Neural cell (in vitro differentiated cells): ENCODE measurements at regions not wholly inside any gene's neighbourhood (a gene's known extent, or its start where the extent isn't known, plus 50 kb on each side); places are given as distances from the start of the nearest gene placed in this dataset.

Source experiments
- H2AFZ ChIP-seq: fragments of 200-600, 300-800 bp; sonication (generic), shearing (Covaris generic); 2 replicates; pipeline ENCODE4 v1.6.0; 2014; ENCODE audit warnings: low read depth, mild to moderate bottlenecking, antibody characterized with exemption, low read length, moderate library complexity
- H3F3A ChIP-seq: fragments of 200-600 bp; shearing (Covaris generic); 2 replicates; pipeline ENCODE4 v1.6.1; 2016; ENCODE audit warnings: mild to moderate bottlenecking, moderate library complexity, mixed read lengths, antibody characterized with exemption, low read length; ENCODE audit not compliant: insufficient read depth, poor library complexity, severe bottlenecking
- H3K27ac ChIP-seq: fragments of 200-600, 300-800 bp; sonication (generic), shearing (Covaris generic); 2 replicates; pipeline ENCODE4 v1.5.1; 2014; ENCODE audit warnings: mild to moderate bottlenecking, low read length, moderate library complexity
- H3K27me3 ChIP-seq: fragments of 300-800, 200-600 bp; sonication (generic), shearing (Covaris generic); 2 replicates; pipeline ENCODE4 v1.6.0; 2014; ENCODE audit warnings: mild to moderate bottlenecking, low read depth, low read length, moderate library complexity; ENCODE audit not compliant: insufficient read depth
- H3K36me3 ChIP-seq: fragments of 300-800, 200-600 bp; sonication (generic), shearing (Covaris generic); 2 replicates; pipeline ENCODE4 v1.5.1; 2014; ENCODE audit warnings: mild to moderate bottlenecking, antibody characterized with exemption, low read length, moderate library complexity; ENCODE audit not compliant: insufficient read depth
- H3K4me2 ChIP-seq: fragments of 300-800, 200-600 bp; sonication (generic), shearing (Covaris generic); 2 replicates; pipeline ENCODE4 v1.6.0; 2014; ENCODE audit warnings: mild to moderate bottlenecking, low read length
- H3K4me3 ChIP-seq: fragments of 300-800, 200-600 bp; sonication (generic), shearing (Covaris generic); 2 replicates; pipeline ENCODE4 v1.5.1; 2014; ENCODE audit warnings: mild to moderate bottlenecking, low read length, moderate library complexity
- H3K79me2 ChIP-seq: fragments of 200-600 bp; shearing (Covaris generic); replicated peaks from 2 replicates; pipeline ENCODE4 v1.6.0; 2014; ENCODE audit warnings: mild to moderate bottlenecking, low read length, moderate library complexity; ENCODE audit not compliant: insufficient read depth
- H3K9ac ChIP-seq: fragments of 300-800, 200-600 bp; sonication (generic), shearing (Covaris generic); 2 replicates; pipeline ENCODE4 v1.6.1; 2016; ENCODE audit warnings: mild to moderate bottlenecking, low read length, mixed read lengths
- H3K9me2 ChIP-seq: fragments of 200-600 bp; shearing (Covaris generic); 2 replicates; pipeline ENCODE4 v1.6.1; 2016; ENCODE audit warnings: mild to moderate bottlenecking, low read length, mixed read lengths; ENCODE audit not compliant: insufficient read depth
- H3K9me3 ChIP-seq: fragments of 200-600, 300-800 bp; sonication (generic), shearing (Covaris generic); 2 replicates; pipeline ENCODE4 v1.6.1; 2016; ENCODE audit warnings: mild to moderate bottlenecking, mixed run types, low read length, moderate library complexity, mixed read lengths
- H4K20me1 ChIP-seq: fragments of 200-600 bp; shearing (Covaris generic); 2 replicates; pipeline ENCODE4 v1.6.1; 2016; ENCODE audit warnings: mild to moderate bottlenecking, mixed run types; ENCODE audit not compliant: insufficient read depth
- CTCF ChIP-seq: fragments of 450-650 bp; IDR thresholded peaks from 2 replicates; pipeline ENCODE4 v1.5.1; 2014; ENCODE audit warnings: antibody characterized with exemption, mild to moderate bottlenecking, moderate library complexity; ENCODE audit not compliant: poor library complexity, severe bottlenecking
- EP300 ChIP-seq: fragments of 450-650 bp; conservative IDR thresholded peaks from 2 replicates; pipeline ENCODE4 v1.6.1; 2014; ENCODE audit warnings: antibody characterized with exemption, mild to moderate bottlenecking, moderate library complexity; ENCODE audit not compliant: poor library complexity, severe bottlenecking
- EZH2 ChIP-seq: fragments of 200-600, 300-800 bp; shearing (Covaris generic), sonication (generic); IDR thresholded peaks from 2 replicates; pipeline ENCODE4 v1.6.1; 2014; ENCODE audit warnings: antibody characterized with exemption, low read length, borderline replicate concordance, mild to moderate bottlenecking; ENCODE audit not compliant: insufficient read depth, poor library complexity, severe bottlenecking
- MXI1 ChIP-seq: fragments of 450-650 bp; conservative IDR thresholded peaks from 2 replicates; pipeline ENCODE4 v1.6.1; 2014; ENCODE audit warnings: antibody characterized with exemption, mild to moderate bottlenecking; ENCODE audit not compliant: poor library complexity, severe bottlenecking
- POLR2AphosphoS5 ChIP-seq: IDR thresholded peaks from 2 replicates; pipeline ENCODE4 v1.6.1; 2012
- RAD21 ChIP-seq: fragments of 450-650 bp; conservative IDR thresholded peaks from 2 replicates; pipeline ENCODE4 v1.6.1; 2014; ENCODE audit warnings: antibody characterized with exemption, mild to moderate bottlenecking, moderate library complexity
- REST ChIP-seq: IDR thresholded peaks from 2 replicates; pipeline ENCODE4 v1.6.1; 2012; ENCODE audit warnings: borderline replicate concordance
- SMC3 ChIP-seq: fragments of 450-650 bp; conservative IDR thresholded peaks from 2 replicates; pipeline ENCODE4 v1.6.1; 2014; ENCODE audit warnings: antibody characterized with exemption, mild to moderate bottlenecking, moderate library complexity; ENCODE audit not compliant: poor library complexity
- TAF1 ChIP-seq: IDR thresholded peaks from 2 replicates; pipeline ENCODE4 v1.6.1; 2012; ENCODE audit warnings: low read depth

DNA sequence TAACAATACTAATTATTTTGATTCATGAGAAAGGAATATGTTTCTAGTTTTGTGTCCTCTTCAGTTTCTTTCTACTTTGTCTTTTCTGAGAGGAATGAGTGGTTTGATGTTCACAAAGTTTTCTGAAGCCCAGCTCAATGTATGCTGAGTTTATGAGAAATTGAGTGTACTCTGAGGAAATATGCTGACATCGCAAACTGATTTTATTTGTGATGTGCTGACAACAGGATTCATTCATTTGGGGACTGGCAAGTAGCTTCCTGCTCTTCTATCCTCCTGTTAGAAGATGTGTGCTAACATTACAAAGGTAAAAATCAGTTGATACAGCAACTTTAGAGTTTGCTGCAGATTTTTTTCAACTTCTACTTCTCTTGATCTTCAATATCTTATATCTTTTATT is 403.2 kb upstream of the CDH19 start:
- Histone ChIP-seq H3K36me3 (no peaks in the 10 kb centered on the region), H2AFZ (no peak overlapping the region), H3K27ac (no peak overlapping the region), H3K4me3 (no peak overlapping the region), H3K9me3 (no peaks in the 10 kb centered on the region), H4K20me1 (no peaks in the 10 kb centered on the region), H3K79me2 (no peaks in the 10 kb centered on the region), H3K27me3 (no peaks in the 10 kb centered on the region), H3K4me2 (no peak overlapping the region), H3K9ac (no peak overlapping the region), H3K9me2 (no peaks in the 10 kb centered on the region), H3F3A (no peaks in the 10 kb centered on the region)
- TF ChIP-seq POLR2AphosphoS5, result no peak
- TF ChIP-seq RAD21, result no peak
- TF ChIP-seq EP300, result no peak
- no peak for TF ChIP-seq SMC3
- no peak for TF ChIP-seq REST
- TF ChIP-seq MXI1, result no peak
- no peak for TF ChIP-seq CTCF
- no peak for TF ChIP-seq TAF1
- TF ChIP-seq EZH2, result no peak

DNA sequence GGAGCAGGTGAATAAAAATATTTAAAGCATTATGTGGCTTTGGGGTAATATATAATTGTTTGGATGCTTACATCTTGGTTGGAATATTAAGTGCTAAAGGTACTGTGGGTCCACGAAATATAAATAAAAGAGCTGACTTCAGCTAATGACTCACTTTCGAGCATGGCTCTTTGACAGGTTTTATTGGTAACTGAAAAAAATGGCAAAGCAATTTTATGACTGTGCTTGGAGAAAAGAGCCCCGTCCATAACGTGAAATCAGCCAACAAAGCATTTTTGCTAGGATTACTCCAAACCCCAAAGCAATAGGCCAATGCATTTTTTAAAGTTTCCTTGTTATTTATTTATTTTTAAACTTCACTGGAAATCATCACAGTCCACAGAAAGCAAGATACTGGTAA is 397.2 kb upstream of the CDH19 start:
- H2AFZ ChIP-seq, result no peak overlapping the region
- H3K27me3 ChIP-seq, result no peaks in the 10 kb centered on the region
- no peaks in the 10 kb centered on the region for H3K36me3 ChIP-seq
- H3K9me2 ChIP-seq, result no peaks in the 10 kb centered on the region
- no peak overlapping the region for H3K4me2 ChIP-seq
- H3K79me2 ChIP-seq, result no peaks in the 10 kb centered on the region
- H3F3A ChIP-seq, result no peaks in the 10 kb centered on the region
- TF ChIP-seq CTCF (no peak), EP300 (no peak)
- H3K9me3 ChIP-seq, result no peaks in the 10 kb centered on the region
- H4K20me1 ChIP-seq, result no peaks in the 10 kb centered on the region
- no peak overlapping the region for H3K9ac ChIP-seq
- no peak overlapping the region for H3K4me3 ChIP-seq
- no peak overlapping the region for H3K27ac ChIP-seq
